GM12892 (cell line): ENCODE measurements at regions not wholly inside any gene's neighbourhood (a gene's known extent, or its start where the extent isn't known, plus 50 kb on each side); places are given as distances from the start of the nearest gene placed in this dataset.
A peak's percentile ranks its signal among the peaks of the same experiment; 100 is the strongest.

ENCODE experiments used
- DNase-seq: peaks from one replicate; pipeline ENCODE4 v3.0.0; 2011; ENCODE audit not compliant: insufficient read length
- FAIRE-seq: peaks from 2 replicates; lab custom pipeline; 2011; peaks lifted over from hg19 to GRCh38; lab: Jason Lieb, UNC
- POLR2A ChIP-seq: IDR thresholded peaks from 2 replicates; pipeline ENCODE4 v1.6.1; 2011; ENCODE audit warnings: low read depth, low read length, control low read depth
- POLR2AphosphoS5 ChIP-seq: IDR thresholded peaks from 2 replicates; pipeline ENCODE4 v1.6.1; 2011; ENCODE audit warnings: low read depth, low read length, control low read depth
- TAF1 ChIP-seq: IDR thresholded peaks from 2 replicates; pipeline ENCODE4 v1.6.1; 2011; ENCODE audit warnings: low read depth, mild to moderate bottlenecking, control low read depth, low read length, borderline replicate concordance

- FAIRE-seq: no peak
- no peak for TF ChIP-seq POLR2AphosphoS5
- no peak for TF ChIP-seq POLR2A
- TF ChIP-seq TAF1: no peak
- no peak for DNase-seq
These were observed 481.3 kb upstream of the CITED2 start for GRCh38 chr6:139855671-139856311.

- FAIRE-seq: no peak
- DNase-seq: no peak
- TF ChIP-seq POLR2A (no peak), POLR2AphosphoS5 (no peak), TAF1 (no peak)
These were observed 479.0 kb upstream of the CITED2 start for GRCh38 chr6:139853302-139853992.

GRCh38 chr6:139852488-139853140 is 478.2 kb upstream of the CITED2 start:
- FAIRE-seq (no peak), DNase-seq (no peak)
- TF ChIP-seq TAF1 (no peak), POLR2AphosphoS5 (no peak), POLR2A (no peak)

GRCh38 chr6:139852067-139852466 is 477.6 kb upstream of the CITED2 start:
- no peak for FAIRE-seq
- DNase-seq: no peak
- no peak for TF ChIP-seq TAF1
- TF ChIP-seq POLR2A: no peak
- no peak for TF ChIP-seq POLR2AphosphoS5

- FAIRE-seq: no peak
- no peak for TF ChIP-seq POLR2A
- TF ChIP-seq POLR2AphosphoS5: no peak
- TF ChIP-seq TAF1: no peak
- DNase-seq: no peak
These were observed 476.8 kb upstream of the CITED2 start for GRCh38 chr6:139851206-139851605.

GRCh38 chr6:139850512-139850911 is 476.1 kb upstream of the CITED2 start:
- no peak for FAIRE-seq
- TF ChIP-seq TAF1: no peak
- no peak for TF ChIP-seq POLR2A
- no peak for TF ChIP-seq POLR2AphosphoS5
- no peak for DNase-seq

GRCh38 chr6:139847457-139847813 is 473.0 kb upstream of the CITED2 start:
- FAIRE-seq: no peak
- no peak for DNase-seq
- no peak for TF ChIP-seq POLR2AphosphoS5
- no peak for TF ChIP-seq POLR2A
- TF ChIP-seq TAF1: no peak

- no peak for DNase-seq
- FAIRE-seq: no peak
- TF ChIP-seq TAF1 (no peak), POLR2A (no peak), POLR2AphosphoS5 (no peak)
These were observed 472.3 kb upstream of the CITED2 start for GRCh38 chr6:139846538-139847456.

- DNase-seq (no peak), FAIRE-seq (no peak)
- TF ChIP-seq POLR2AphosphoS5 (no peak), TAF1 (no peak), POLR2A (no peak)
These were observed 470.5 kb upstream of the CITED2 start for GRCh38 chr6:139844907-139845306.

GRCh38 chr6:139841794-139842215 is 467.4 kb upstream of the CITED2 start:
- FAIRE-seq (peak; percentile 62), DNase-seq (no peak)
- TF ChIP-seq POLR2AphosphoS5 (no peak), TAF1 (no peak), POLR2A (no peak)

- DNase-seq: no peak
- TF ChIP-seq POLR2A (no peak), TAF1 (no peak), POLR2AphosphoS5 (no peak)
- FAIRE-seq: no peak
These were observed 465.2 kb upstream of the CITED2 start for GRCh38 chr6:139839506-139840156.
